IPS-18a (cell line): ENCODE measurements at regions not wholly inside any gene's neighbourhood (a gene's known extent, or its start where the extent isn't known, plus 50 kb on each side); places are given as distances from the start of the nearest gene placed in this dataset.

Source experiments
- H3K27ac ChIP-seq: one replicate; pipeline ENCODE4 v1.5.1; 2013; ENCODE audit warnings: low read length
- H3K27me3 ChIP-seq: one replicate; pipeline ENCODE4 v1.6.1; 2013; ENCODE audit warnings: mild to moderate bottlenecking, low read length; ENCODE audit not compliant: control insufficient read depth, insufficient read depth
- H3K36me3 ChIP-seq: one replicate; pipeline ENCODE4 v1.6.1; 2013; ENCODE audit warnings: low read depth, low read length; ENCODE audit not compliant: control insufficient read depth
- H3K4me1 ChIP-seq: one replicate; pipeline ENCODE4 v1.6.1; 2013; ENCODE audit warnings: low read depth, low read length; ENCODE audit not compliant: control insufficient read depth
- H3K4me3 ChIP-seq: one replicate; pipeline ENCODE4 v1.5.1; 2013; ENCODE audit warnings: low read length
- H3K9ac ChIP-seq: one replicate; pipeline ENCODE4 v1.6.1; 2013; ENCODE audit warnings: mild to moderate bottlenecking, low read length, moderate library complexity
- H3K9me3 ChIP-seq: one replicate; pipeline ENCODE4 v1.6.1; 2013; ENCODE audit warnings: low read depth, low read length; ENCODE audit not compliant: control insufficient read depth

- Histone ChIP-seq H3K9me3 (no peaks in the 10 kb centered on the region), H3K27me3 (no peaks in the 10 kb centered on the region), H3K4me1 (no peaks in the 10 kb centered on the region), H3K27ac (no peak overlapping the region), H3K36me3 (no peaks in the 10 kb centered on the region), H3K9ac (no peak overlapping the region), H3K4me3 (no peak overlapping the region)
Observed at GRCh38 chr10:10956681-10957542, 60.8 kb upstream of the CELF2 start.

- no peaks in the 10 kb centered on the region for H3K4me1 ChIP-seq
- H3K27ac ChIP-seq: no peak overlapping the region
- no peaks in the 10 kb centered on the region for H3K9me3 ChIP-seq
- H3K4me3 ChIP-seq: no peak overlapping the region
- H3K27me3 ChIP-seq: no peaks in the 10 kb centered on the region
- no peaks in the 10 kb centered on the region for H3K36me3 ChIP-seq
- no peak overlapping the region for H3K9ac ChIP-seq
Observed at GRCh38 chr10:10958041-10958440, 59.6 kb upstream of the CELF2 start.

- Histone ChIP-seq H3K27ac (no peak overlapping the region), H3K27me3 (no peaks in the 10 kb centered on the region)
Observed at GRCh38 chr10:10959666-10960065, 58.0 kb upstream of the CELF2 start.

GRCh38 chr10:10960534-10960933 is 57.1 kb upstream of the CELF2 start:
- no peaks in the 10 kb centered on the region for H3K9me3 ChIP-seq
- no peaks in the 10 kb centered on the region for H3K4me1 ChIP-seq
- H3K4me3 ChIP-seq: no peak overlapping the region
- no peak overlapping the region for H3K9ac ChIP-seq
- H3K36me3 ChIP-seq: no peaks in the 10 kb centered on the region
- no peaks in the 10 kb centered on the region for H3K27me3 ChIP-seq
- no peak overlapping the region for H3K27ac ChIP-seq

More at GRCh38 chr10:10959666-10960065, 58.0 kb upstream of the CELF2 start:
- Histone ChIP-seq H3K9ac (no peak overlapping the region), H3K36me3 (no peaks in the 10 kb centered on the region), H3K9me3 (no peaks in the 10 kb centered on the region), H3K4me3 (no peak overlapping the region), H3K4me1 (no peaks in the 10 kb centered on the region)

- H3K9me3 ChIP-seq: no peaks in the 10 kb centered on the region
- H3K27me3 ChIP-seq: no peaks in the 10 kb centered on the region
- no peak overlapping the region for H3K9ac ChIP-seq
Observed at GRCh38 chr10:10961072-10961471, 56.6 kb upstream of the CELF2 start.

GRCh38 chr10:10967029-10967428 is 50.6 kb upstream of the CELF2 start:
- H3K4me3 ChIP-seq: no peak overlapping the region
- H3K9me3 ChIP-seq: no peaks in the 10 kb centered on the region
- no peak overlapping the region for H3K27ac ChIP-seq
- no peaks in the 10 kb centered on the region for H3K4me1 ChIP-seq
- H3K27me3 ChIP-seq: no peaks in the 10 kb centered on the region
- H3K9ac ChIP-seq: no peak overlapping the region
- H3K36me3 ChIP-seq: no peaks in the 10 kb centered on the region

More at GRCh38 chr10:10961072-10961471, 56.6 kb upstream of the CELF2 start:
- H3K27ac ChIP-seq: no peak overlapping the region
- H3K36me3 ChIP-seq: no peaks in the 10 kb centered on the region
- no peak overlapping the region for H3K4me3 ChIP-seq
- no peaks in the 10 kb centered on the region for H3K4me1 ChIP-seq

- no peak overlapping the region for H3K27ac ChIP-seq
- H3K27me3 ChIP-seq: no peaks in the 10 kb centered on the region
- no peaks in the 10 kb centered on the region for H3K9me3 ChIP-seq
- H3K4me1 ChIP-seq: no peaks in the 10 kb centered on the region
- H3K9ac ChIP-seq: no peak overlapping the region
- H3K36me3 ChIP-seq: no peaks in the 10 kb centered on the region
- H3K4me3 ChIP-seq: no peak overlapping the region
Observed at GRCh38 chr10:10967581-10968256, 50.0 kb upstream of the CELF2 start.
